HG02642 (cell line): ENCODE measurements at regions not wholly inside any gene's neighbourhood (a gene's known extent, or its start where the extent isn't known, plus 50 kb on each side); places are given as distances from the start of the nearest gene placed in this dataset.

Experiments
- ATAC-seq: cut with Tn5 transposase; IDR thresholded peaks from one replicate; pipeline ENCODE4 v1.9.1; 2021; ENCODE audit warnings: mild to moderate bottlenecking; ENCODE audit not compliant: unreplicated experiment, poor library complexity

DNA sequence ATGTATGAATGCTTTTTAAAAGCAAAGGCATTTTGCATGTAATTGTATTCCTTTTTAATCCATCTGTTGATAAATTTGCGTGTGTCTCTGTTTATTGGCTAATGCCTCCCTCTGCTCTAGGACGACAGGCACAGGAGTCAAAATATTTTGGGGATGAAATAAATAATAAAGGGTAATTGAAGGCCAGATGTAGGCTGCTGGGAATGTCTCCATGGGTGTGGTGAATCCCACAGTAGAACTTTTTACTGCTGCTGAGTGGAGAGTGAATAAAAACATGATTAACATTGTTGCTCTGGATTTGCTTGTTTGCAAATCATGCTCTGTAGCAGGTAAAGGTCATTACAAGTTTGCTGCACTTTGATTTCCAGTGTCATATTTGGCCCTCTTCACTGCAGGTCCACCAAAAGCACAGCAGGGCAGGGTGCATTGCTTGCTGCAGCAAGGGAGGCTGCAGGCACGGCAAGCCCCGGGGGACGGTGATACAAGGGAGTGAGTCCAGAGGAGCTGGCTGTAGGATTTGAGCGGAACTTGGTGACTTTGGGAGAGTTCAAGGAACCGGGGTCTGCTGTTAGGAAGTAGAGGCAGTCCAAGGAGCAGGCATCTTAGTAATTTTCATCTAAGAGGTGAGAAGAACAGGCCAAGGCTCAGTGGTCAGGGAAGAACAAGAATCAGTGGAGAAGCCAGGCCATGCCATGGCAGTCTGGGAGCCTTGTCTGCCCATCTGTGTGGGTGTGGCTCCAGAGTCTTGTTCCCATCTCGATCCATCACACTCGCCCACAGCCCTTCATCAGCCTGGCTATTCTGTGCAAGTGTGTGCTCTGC, 201.5 kb upstream of the RAB6C start:
- ATAC-seq: no peak

- ATAC-seq: no peak
These were observed 200.9 kb upstream of the RAB6C start for GRCh38 chr2:129778584-129778877.

DNA sequence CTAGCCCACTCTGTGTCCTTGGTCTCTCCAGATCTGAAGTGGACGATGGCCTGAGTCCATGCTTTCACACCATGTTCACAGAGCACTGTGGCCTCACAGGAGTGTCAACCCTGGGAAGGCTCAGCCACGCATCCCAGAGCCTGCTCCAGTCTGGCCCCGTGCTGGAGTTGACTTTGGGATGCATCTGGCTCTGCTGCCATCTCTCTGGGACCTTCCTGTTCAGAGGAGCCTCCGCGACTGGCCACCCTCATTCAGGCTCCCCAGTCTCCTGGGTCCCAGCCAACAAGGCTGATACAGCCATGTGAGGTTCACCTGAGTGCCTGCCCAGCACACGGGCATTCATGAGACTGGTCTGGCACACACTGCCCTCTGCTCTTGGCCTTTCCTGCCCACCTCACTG, 199.7 kb upstream of the RAB6C start:
- ATAC-seq: no peak

DNA sequence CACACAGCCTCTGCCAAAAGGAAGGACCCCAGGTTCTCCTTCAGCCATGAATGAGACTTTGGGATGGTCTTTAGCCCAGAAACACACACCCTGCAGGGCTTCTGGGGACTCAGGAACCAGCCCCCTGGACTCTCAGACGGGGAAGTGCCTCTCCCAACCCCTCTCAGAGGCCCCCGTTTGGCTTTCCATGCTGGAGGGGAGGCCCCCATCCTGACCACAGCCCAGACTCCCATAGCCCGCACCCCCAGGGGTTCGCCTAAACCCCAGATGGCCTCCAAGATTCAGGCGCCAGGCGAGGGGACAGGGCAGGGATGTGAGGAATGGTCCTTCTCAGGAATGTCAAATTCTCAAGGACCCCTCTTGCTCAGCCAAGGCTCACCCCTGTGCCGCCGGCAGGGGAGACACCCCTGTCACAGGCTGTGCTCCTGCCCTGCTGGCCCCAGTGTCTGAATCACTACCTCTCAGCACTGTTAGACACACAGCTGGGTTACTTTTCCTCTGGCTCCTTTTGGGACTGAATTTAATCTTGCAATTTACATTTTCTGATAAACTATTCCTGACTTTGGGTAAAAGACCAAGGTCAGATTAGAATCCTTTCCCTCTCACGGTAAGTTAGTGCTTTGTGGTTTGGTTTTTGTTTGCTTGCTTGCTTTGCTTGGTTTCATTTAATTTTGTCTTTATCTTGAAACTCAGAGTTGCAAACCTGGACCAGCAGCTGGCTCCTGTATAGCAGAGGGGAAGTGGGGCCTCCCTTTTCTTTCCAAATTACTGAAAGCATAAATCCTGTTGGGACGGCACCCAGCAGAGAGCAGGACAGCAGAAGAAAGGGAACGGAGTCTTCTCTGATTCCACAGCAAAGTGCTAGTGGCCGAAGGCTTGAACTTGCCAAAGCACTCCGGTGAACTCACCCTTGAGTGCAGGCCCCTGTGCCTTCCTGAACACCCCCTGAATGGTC, 198.9 kb upstream of the RAB6C start:
- no peak for ATAC-seq

DNA sequence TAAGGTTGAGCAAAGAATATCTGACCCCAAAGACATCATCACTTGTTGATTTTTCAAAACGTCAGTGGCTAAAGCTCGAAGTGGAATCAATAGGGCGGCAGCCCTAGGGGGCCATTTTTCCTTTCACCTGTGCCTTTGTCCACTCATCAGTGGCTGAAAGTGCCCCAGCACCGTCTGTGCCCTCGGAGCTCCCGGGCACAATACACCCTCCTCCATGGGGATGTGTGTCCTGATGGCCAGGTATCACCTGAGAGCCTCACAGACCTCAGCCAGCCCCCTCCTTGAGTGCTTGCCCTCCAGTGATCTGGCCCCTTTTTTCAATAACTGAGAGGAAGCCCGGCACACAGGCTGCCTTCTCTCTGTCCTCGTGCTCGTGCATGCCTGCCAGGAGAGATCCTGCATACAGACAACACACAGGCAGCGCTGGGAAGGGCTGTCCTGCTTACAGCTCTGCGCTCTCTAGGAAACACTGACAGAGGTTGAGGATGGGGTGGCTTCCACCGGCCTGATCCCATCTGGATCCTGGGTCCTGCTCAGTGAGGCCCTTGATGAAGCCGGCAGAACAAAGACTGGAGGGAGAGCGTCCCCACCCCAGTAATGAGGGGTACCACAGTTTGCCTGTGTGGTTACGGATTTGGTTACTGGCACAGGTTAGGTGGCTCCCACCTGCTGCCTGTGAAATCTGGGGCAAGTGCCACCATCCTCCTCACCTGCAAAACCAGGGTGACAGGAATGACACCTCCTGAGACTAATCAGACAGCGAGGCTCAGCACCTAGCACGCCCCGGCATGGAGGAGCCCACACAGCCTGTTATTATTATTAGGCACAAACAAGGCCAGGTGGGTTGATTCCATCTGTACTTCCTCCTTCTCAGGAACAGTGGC, 197.5 kb upstream of the RAB6C start:
- ATAC-seq: no peak

- no peak for ATAC-seq
These were observed 196.9 kb upstream of the RAB6C start for GRCh38 chr2:129782633-129782990.

DNA sequence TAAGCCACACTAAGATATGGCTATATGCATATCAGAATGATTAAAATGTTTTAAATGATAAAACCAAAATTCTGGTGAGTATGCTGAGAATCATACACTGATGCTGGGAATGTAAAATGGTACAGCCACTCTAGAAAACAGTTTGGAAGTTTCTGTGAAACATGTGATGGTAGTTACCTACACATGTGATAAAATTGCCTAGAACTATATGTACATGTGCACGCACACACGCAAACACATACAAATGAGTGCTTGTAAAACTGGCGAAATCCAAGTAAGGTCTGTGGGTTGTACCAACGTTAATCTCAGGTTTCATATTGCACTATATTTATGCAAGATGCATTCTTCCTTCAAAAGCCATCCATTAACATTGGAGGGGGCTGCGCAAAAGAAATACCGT, 195.0 kb upstream of the RAB6C start:
- no peak for ATAC-seq

DNA sequence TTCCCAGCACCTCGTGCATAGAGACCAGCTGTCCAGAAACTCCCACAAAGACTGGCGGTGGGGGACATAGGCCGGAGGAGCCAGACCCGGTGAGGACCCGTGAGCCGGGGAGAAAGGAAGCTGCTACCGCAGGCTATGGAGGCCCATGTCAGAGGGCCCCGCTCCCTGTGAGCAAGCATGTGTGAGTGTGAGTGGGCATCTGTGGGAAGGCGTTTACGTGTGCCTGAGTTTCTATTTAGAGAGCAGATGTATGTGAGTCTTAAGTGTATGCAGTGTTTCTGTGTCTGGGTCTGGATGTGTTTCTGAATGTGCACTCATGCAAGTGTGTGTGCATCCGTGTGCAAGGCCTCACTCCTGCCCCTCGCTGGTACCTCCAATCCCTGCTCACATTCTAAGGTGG, 187.8 kb upstream of the RAB6C start:
- ATAC-seq: no peak

- ATAC-seq: no peak
These were observed 186.0 kb upstream of the RAB6C start for GRCh38 chr2:129793431-129793902.

DNA sequence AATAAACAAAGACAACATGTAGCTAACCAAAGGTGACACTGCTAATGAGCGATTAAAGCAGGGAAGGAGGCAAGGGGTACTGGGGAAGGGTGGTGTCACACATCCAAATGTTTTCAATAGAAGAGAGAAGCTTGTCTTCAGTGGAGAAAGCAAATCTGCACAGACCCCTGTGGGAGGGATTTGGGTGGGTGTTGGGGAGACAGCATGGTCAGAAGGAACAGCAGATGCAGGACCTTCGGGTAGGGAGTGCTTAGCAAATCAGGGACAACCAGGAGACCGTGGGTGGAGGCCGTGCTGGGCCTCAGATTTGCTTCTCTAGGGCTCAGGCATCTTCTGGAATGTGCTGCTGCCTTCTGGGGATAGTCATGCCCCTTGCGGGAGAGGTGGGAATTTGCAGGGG, 185.3 kb upstream of the RAB6C start:
- ATAC-seq: no peak

DNA sequence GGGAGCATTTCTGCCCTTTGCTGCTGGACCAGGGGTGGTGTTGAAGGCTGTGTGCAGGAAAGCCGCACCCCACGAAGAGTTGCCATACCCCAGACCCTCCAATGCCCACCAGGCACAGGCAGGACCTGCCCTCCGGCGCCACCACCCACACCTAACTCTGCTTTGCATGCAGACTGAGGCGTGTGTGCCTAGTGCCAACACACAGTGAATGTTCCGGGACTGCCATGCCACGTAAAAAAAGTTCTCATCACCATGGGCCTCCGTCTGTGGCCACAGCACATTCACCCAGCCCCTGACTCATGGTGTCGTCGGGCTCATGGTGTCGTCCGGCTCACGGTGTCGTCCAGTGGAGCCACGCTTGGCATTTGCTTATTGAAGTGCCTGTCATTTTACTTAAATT, 184.9 kb upstream of the RAB6C start:
- no peak for ATAC-seq

DNA sequence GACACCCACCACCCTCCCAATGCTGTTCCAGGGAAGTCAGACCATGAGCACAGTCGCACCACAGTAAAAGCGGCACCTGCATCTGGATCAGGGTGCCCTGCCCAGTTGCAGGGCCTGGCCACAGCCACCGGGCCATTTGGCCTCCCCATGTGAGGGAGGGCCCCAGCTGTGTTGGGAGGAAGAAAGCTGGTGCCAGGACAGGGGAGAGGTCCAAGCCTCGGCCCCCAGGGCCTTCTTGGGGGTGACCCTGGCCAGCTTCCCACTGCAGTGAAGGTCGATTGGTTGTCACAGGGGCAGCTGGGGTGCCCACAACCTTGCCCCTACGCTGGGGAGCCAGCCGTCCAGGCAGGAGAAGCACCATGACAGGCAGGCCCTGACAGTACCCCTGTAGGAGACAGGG, 183.2 kb upstream of the RAB6C start:
- no peak for ATAC-seq

GRCh38 chr2:129796801-129797488, 182.5 kb upstream of the RAB6C start:
- no peak for ATAC-seq

GRCh38 chr2:129797489-129798300, 181.8 kb upstream of the RAB6C start:
- ATAC-seq: no peak

DNA sequence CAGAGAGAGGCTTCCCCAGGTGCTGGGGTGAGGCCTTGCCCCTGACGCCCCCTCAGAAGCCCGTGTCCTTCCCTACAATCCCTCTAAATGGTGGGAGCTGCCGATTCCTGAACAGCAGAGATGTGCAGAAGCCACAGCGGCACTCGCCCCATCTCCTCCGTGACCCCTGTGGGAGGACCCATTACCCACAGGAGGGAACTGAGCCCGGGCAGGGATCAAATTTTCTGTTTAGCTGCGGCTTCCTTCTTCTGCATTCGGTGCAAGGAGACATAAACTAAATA, 181.2 kb upstream of the RAB6C start:
- no peak for ATAC-seq

GRCh38 chr2:129798626-129799025, 180.8 kb upstream of the RAB6C start:
- no peak for ATAC-seq

DNA sequence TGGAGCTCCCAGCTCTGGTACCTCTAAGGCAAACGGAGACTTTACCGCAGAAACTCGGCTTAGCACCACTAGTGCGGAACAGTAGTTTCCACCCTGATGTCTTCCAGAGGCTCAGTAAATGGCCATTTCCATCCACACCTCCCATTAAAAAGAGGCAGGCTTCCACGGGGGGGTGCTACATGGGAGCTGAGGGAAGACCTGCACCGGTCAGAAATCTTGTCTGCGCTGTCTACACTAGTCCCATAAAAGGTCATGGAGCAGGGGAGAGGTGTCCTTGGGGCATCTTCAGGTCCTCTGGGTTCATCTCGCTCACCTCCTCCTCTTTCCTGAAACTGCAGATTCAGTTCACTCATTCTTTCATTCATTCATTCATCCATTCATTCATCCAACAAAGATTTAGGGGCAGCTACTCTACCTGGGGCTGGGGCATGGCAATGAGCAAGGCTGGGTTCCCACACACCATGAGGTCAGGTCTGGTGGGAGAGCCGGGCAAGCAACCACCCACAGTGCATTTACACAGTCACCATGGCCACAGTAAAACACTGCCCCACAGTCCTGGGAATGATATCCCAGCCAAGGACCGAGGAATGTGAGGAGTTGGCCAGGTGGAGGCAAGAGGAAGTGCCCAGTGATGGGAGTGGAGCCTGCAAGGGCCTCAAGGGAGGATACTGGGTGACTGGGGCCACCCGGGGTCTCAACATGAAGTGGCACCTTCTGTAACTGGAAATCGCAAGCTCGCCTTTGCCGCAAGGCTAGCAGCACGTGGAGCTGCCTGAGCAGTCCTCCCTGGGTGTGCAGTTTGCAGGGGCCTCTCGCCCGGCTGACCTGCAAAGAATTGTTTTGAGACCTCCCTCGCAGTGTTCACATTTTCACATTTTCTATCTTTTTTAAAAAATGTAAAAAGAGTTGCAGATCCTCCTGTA, 180.2 kb upstream of the RAB6C start:
- ATAC-seq: no peak

- no peak for ATAC-seq
These were observed 179.2 kb upstream of the RAB6C start for GRCh38 chr2:129800285-129800684.
